ENCODE measurements at regions not wholly inside any gene's neighbourhood (a gene's known extent, or its start where the extent isn't known, plus 50 kb on each side); places are given as distances from the start of the nearest gene placed in this dataset.

DNA sequence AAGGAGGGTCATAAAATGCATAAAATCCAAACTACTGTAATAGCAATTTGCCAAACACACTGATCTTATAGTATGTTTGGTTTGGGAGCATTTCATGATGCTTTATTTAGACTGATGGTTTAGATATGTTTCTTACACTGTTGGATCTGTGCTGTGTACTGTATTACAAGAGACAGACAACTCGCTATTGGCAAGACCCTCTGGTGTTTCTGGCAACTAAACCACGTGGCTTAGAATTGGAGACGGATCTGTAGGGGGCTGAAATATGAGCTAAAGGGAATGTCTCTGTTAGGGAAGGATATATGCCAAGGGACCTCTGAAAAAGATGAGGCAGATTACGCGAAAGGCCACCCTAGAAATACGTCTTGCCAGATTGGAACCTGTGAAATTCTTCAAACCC is 208.7 kb downstream of the BARX2 start:
- Histone ChIP-seq H3F3A (ENCODE audit: insufficient read depth) (no peaks in the 10 kb centered on the region), H3K36me3 (ENCODE audit: low read length) (no peaks in the 10 kb centered on the region), H4K20me1 (ENCODE audit: low read depth, low read length) (no peaks in the 10 kb centered on the region), H3K4me3 (ENCODE audit: insufficient read depth, low read length, poor library complexity, severe bottlenecking) (no peak overlapping the region), H3K79me2 (ENCODE audit: insufficient read depth, low read length) (no peaks in the 10 kb centered on the region), H3K27me3 (ENCODE audit: low read length) (no peaks in the 10 kb centered on the region), H3K4me2 (ENCODE audit: low read depth, low read length, poor library complexity, severe bottlenecking) (no peak overlapping the region), H3K9ac (ENCODE audit: low read length) (no peak overlapping the region), H3K9me2 (replicated peaks; ENCODE audit: insufficient read depth, low read length) (no peaks in the 10 kb centered on the region), H3K27ac (ENCODE audit: low read depth, low read length) (no peak overlapping the region), H2AFZ (ENCODE audit: low read depth, low read length, severe bottlenecking) (no peak overlapping the region), H3K9me3 (ENCODE audit: insufficient read depth, low read length) (no peaks in the 10 kb centered on the region)
- TF ChIP-seq, protein P1, sequence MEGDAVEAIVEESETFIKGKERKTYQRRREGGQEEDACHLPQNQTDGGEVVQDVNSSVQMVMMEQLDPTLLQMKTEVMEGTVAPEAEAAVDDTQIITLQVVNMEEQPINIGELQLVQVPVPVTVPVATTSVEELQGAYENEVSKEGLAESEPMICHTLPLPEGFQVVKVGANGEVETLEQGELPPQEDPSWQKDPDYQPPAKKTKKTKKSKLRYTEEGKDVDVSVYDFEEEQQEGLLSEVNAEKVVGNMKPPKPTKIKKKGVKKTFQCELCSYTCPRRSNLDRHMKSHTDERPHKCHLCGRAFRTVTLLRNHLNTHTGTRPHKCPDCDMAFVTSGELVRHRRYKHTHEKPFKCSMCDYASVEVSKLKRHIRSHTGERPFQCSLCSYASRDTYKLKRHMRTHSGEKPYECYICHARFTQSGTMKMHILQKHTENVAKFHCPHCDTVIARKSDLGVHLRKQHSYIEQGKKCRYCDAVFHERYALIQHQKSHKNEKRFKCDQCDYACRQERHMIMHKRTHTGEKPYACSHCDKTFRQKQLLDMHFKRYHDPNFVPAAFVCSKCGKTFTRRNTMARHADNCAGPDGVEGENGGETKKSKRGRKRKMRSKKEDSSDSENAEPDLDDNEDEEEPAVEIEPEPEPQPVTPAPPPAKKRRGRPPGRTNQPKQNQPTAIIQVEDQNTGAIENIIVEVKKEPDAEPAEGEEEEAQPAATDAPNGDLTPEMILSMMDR (IDR thresholded peaks at IDR 0.05; ENCODE audit: insufficient read depth, low read length, poor library complexity, severe bottlenecking), result no peak
- no peak for TF ChIP-seq EZH2phosphoT487 (conservative IDR thresholded peaks at IDR 0.05; ENCODE audit: low read length)

DNA sequence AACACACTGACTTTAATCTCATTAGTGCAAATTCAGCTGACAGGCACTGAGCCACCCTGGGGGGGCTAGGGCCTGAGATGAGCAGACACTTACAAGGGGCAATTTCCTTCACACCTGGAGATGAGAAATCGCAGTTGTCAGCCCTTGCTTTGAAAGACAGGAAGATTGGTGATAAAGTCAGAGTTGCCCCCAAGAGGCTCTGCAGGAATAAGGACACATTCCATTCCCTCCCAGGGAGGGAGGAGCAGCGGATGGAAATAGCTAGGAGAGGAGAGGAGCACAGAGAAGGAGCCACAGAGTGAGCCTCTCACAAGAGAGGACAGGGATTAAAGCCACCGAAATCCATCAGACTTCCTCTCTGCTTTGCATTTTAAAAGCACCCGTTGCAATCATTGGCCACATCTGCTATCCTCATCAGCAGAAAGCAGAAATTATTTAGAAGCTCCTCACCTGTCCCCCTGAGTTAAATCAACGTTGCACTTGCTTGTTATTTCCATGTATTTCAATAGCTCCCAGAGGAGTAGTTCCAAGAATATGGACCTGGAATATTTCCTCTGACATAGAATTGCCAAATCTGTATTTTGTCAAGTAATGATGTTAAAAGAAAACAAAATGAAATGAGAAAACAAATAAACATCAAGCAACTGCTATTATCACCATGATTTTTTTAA is 213.7 kb downstream of the BARX2 start:
- no peak overlapping the region for H3K4me2 ChIP-seq (ENCODE audit: low read depth, low read length, poor library complexity, severe bottlenecking)
- no peaks in the 10 kb centered on the region for H3K27me3 ChIP-seq (ENCODE audit: low read length)
- H3K27ac ChIP-seq (ENCODE audit: low read depth, low read length), result no peak overlapping the region
- no peaks in the 10 kb centered on the region for H3K9me2 ChIP-seq (replicated peaks; ENCODE audit: insufficient read depth, low read length)
- no peak overlapping the region for H2AFZ ChIP-seq (ENCODE audit: low read depth, low read length, severe bottlenecking)
- no peaks in the 10 kb centered on the region for H3F3A ChIP-seq (ENCODE audit: insufficient read depth)
- no peaks in the 10 kb centered on the region for H3K36me3 ChIP-seq (ENCODE audit: low read length)
- no peak overlapping the region for H3K4me3 ChIP-seq (ENCODE audit: insufficient read depth, low read length, poor library complexity, severe bottlenecking)
- no peaks in the 10 kb centered on the region for H3K79me2 ChIP-seq (ENCODE audit: insufficient read depth, low read length)
- no peaks in the 10 kb centered on the region for H3K9me3 ChIP-seq (ENCODE audit: insufficient read depth, low read length)
- TF ChIP-seq EZH2phosphoT487 (conservative IDR thresholded peaks at IDR 0.05; ENCODE audit: low read length), result no peak
- TF ChIP-seq, protein P1 (IDR thresholded peaks at IDR 0.05; ENCODE audit: insufficient read depth, low read length, poor library complexity, severe bottlenecking), result no peak
- H4K20me1 ChIP-seq (ENCODE audit: low read depth, low read length), result no peaks in the 10 kb centered on the region
- no peak overlapping the region for H3K9ac ChIP-seq (ENCODE audit: low read length)

DNA sequence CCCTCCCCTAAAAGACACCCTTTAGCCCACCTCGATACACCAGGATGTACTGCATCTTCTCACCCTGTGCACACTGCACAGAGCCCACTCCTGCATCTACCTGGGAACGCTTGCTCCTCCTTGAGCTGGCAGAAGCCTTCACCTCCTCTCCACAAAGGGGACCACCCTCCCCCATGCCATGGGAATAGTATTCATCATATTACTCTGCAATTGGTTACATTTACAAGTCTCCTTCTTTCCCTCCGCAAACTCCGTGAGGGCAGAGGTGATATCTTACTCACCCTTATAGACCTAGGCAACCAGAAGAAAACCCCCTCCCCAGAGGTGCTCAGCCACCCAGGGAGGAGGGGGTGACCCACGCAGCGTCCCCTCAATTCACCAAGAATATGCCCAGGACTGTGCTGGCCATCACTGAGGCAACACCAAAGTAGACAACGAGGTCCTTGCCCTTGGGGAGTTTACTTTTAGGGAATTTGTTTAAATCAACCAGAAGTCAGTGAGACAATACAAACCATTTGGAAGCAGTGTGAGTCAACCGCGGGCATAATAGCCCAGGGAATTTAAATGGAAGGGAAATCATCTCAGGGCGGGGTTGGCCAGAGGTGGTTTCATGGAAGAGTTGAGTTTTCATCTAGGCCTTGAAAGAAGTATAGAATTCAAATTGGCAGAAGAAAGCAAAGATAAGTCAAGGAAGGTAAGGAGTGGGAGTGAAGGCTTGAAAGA is 214.5 kb downstream of the BARX2 start:
- Histone ChIP-seq H3F3A (ENCODE audit: insufficient read depth) (no peaks in the 10 kb centered on the region), H3K4me2 (ENCODE audit: low read depth, low read length, poor library complexity, severe bottlenecking) (no peak overlapping the region), H3K9ac (ENCODE audit: low read length) (no peak overlapping the region), H2AFZ (ENCODE audit: low read depth, low read length, severe bottlenecking) (no peak overlapping the region), H3K27me3 (ENCODE audit: low read length) (no peaks in the 10 kb centered on the region), H3K9me2 (replicated peaks; ENCODE audit: insufficient read depth, low read length) (no peaks in the 10 kb centered on the region), H3K36me3 (ENCODE audit: low read length) (no peaks in the 10 kb centered on the region), H3K79me2 (ENCODE audit: insufficient read depth, low read length) (no peaks in the 10 kb centered on the region), H3K9me3 (ENCODE audit: insufficient read depth, low read length) (no peaks in the 10 kb centered on the region), H4K20me1 (ENCODE audit: low read depth, low read length) (no peaks in the 10 kb centered on the region), H3K4me3 (ENCODE audit: insufficient read depth, low read length, poor library complexity, severe bottlenecking) (no peak overlapping the region), H3K27ac (ENCODE audit: low read depth, low read length) (no peak overlapping the region)
- TF ChIP-seq, protein P1 (IDR thresholded peaks at IDR 0.05; ENCODE audit: insufficient read depth, low read length, poor library complexity, severe bottlenecking), result no peak
- TF ChIP-seq EZH2phosphoT487 (conservative IDR thresholded peaks at IDR 0.05; ENCODE audit: low read length), result no peak

Data from SU-DHL-6 (cell line).